ENCODE measurements at regions not wholly inside any gene's neighbourhood (a gene's known extent, or its start where the extent isn't known, plus 50 kb on each side); places are given as distances from the start of the nearest gene placed in this dataset.

DNA sequence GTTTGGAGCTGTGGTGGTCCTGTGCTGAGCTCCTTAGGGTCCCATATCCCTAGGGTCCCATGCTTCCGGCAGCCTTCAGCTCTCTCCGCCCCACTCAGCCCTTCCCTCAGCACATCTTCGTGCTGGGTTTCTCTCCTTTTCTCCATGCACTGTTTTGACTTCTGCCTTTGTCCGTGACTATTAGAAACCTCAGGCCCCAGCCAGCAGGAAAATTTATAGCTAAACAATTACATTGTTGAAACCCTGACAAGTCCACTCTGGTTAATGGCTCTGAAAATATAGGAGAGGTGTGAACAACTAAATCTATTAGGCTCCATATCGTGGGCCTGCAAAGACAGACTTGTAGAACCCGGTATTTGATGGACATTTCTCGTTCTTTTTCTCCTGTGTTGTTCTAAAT, 523.7 kb downstream of the CCDC171 start:
- POLR2A ChIA-PET: no interaction called here
- TF ChIP-seq, protein P1, sequence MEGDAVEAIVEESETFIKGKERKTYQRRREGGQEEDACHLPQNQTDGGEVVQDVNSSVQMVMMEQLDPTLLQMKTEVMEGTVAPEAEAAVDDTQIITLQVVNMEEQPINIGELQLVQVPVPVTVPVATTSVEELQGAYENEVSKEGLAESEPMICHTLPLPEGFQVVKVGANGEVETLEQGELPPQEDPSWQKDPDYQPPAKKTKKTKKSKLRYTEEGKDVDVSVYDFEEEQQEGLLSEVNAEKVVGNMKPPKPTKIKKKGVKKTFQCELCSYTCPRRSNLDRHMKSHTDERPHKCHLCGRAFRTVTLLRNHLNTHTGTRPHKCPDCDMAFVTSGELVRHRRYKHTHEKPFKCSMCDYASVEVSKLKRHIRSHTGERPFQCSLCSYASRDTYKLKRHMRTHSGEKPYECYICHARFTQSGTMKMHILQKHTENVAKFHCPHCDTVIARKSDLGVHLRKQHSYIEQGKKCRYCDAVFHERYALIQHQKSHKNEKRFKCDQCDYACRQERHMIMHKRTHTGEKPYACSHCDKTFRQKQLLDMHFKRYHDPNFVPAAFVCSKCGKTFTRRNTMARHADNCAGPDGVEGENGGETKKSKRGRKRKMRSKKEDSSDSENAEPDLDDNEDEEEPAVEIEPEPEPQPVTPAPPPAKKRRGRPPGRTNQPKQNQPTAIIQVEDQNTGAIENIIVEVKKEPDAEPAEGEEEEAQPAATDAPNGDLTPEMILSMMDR (IDR thresholded peaks at IDR 0.05; ENCODE audit: insufficient read depth, low read length, missing control alignments): no peak
- CTCF ChIA-PET: interaction anchor here (0.8 kb wide), 1 partner anchor 19 kb away, joined by 3 read pairs; no protein-coding TSS in a partner anchor
- DNase-seq (ENCODE audit: low read depth, low spot score): no peak
- no peak overlapping the region for H3K4me3 ChIP-seq (ENCODE audit: low read depth, low read length)

DNA sequence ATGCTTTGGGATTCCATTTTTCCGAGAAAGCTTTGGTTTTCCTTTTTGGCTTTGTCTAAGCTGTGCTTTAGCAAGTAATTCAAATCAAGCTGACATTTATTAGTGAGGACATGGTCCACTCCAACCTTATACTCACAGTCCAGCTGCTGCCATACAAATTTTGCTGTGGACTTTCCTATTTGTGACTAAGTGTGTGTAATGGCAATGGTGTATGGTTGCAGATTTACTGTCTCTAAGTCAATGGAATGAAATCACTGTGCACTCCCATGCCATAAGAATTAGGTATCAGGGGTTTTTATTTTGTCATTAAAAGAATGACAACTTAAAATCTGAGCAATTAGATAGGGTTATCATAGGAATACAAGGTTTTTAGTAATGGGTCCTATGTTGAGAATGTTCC, 530.0 kb downstream of the CCDC171 start:
- no peak overlapping the region for H3K4me3 ChIP-seq (ENCODE audit: low read depth, low read length)
- ChIA-PET POLR2A (no interaction called here), CTCF (interaction anchor here (1.0 to 1.2 kb wide), 2 partner anchors 10 to 17 kb away, joined by 3 to 4 read pairs; no protein-coding TSS in a partner anchor)
- no peak for DNase-seq (ENCODE audit: low read depth, low spot score)
- TF ChIP-seq, protein P1 (IDR thresholded peaks at IDR 0.05; ENCODE audit: insufficient read depth, low read length, missing control alignments): no peak

DNA sequence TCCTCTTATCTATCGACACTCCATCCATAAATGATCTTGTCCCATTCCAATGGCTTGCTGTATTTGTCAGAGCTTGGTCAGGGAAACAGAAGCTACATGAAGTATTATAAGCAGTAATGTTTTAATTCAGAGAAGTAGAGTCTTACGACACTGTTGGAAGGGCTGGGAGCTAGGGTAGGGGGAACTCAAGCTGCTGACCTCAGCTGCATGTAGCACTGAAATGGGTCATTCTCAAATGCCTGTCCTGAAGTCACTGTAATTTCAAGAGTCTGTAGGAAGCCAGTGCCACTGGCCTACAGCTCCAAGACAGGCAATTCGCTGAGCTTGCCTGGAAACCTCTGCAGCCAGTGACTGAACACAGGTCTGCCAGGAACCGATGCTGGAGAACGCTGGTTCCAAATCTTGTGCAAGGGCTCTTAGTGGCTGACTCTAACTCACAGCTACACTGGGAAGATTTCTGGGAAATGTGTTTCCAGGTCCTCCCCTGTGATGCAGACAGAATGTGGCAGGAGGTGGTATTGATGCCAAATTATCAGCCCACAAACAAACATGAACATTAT, 532.4 kb downstream of the CCDC171 start:
- TF ChIP-seq, protein P1 (IDR thresholded peaks at IDR 0.05; ENCODE audit: insufficient read depth, low read length, missing control alignments): no peak
- ChIA-PET POLR2A (no interaction called here), CTCF (interaction anchor here (1.0 to 1.2 kb wide), 2 partner anchors 11 to 14 kb away, joined by 3 read pairs; no protein-coding TSS in a partner anchor)
- H3K4me3 ChIP-seq (ENCODE audit: low read depth, low read length): no peak overlapping the region
- DNase-seq (ENCODE audit: low read depth, low spot score): no peak

GRCh38 chr9:16090907-16091629, 538.2 kb downstream of the CCDC171 start:
- ChIA-PET POLR2A (no interaction called here), CTCF (interaction anchor here (1.4 to 1.5 kb wide), 2 partner anchors 12 to 26 kb away, joined by 4 read pairs; no protein-coding TSS in a partner anchor)
- no peak for DNase-seq (ENCODE audit: low read depth, low spot score)
- no peak overlapping the region for H3K4me3 ChIP-seq (ENCODE audit: low read depth, low read length)
- TF ChIP-seq, protein P1 (IDR thresholded peaks at IDR 0.05; ENCODE audit: insufficient read depth, low read length, missing control alignments): no peak

DNA sequence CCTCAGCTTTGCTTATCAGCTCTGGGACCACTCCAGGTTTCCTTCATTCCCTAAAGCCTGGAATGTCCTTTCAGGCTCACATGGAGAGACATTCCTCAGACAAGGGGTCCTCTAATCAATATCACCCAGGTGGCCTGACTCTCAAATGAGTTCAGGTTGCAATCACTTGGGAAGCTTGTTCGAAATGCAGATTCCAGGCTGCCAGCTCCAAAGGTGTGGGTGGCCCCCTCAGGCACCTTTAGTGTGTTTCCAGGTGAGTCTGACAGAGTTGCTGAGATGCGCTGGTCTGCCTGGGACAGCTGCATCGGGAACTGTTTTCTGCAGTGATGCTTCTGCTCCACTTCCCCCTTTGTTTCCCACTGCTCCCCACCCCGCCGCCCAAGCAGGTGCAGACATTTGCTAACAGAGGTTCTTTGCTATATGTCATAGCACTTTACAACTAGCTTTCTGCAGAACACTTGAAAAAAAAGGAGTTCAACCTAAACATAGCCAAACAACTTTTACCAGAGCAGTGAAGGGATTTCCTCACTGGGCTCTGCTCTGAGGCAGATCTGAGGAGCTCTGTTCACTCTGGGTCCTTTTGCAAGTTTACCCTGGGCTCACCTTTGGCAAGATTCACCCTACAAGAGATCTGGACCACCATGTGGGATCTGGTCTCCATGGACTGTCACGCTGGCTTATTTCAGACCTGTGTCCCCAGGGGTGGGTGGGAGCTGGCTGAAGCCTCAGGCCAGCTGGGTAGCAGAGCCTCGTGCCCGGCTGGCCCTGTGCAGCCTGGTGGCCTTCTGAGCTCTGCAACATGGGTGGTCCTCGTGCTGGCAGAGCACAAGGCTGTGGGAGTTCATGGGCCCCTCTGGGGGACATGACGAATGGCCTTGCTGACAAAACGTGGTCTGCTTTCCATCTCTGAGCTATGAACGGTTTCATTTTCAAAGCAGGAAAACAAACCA, 539.6 kb downstream of the CCDC171 start:
- POLR2A ChIA-PET: no interaction called here
- TF ChIP-seq, protein P1 (IDR thresholded peaks at IDR 0.05; ENCODE audit: insufficient read depth, low read length, missing control alignments): no peak
- no peak for DNase-seq (ENCODE audit: low read depth, low spot score)
- no peak overlapping the region for H3K4me3 ChIP-seq (ENCODE audit: low read depth, low read length)
- CTCF ChIA-PET: interaction anchor here (0.9 to 1.5 kb wide), 3 partner anchors 9 to 41 kb away, joined by 3 to 4 read pairs (median 3); no protein-coding TSS in a partner anchor

All from AG04449 (cell line).